Endodermal cell (in vitro differentiated cells): ENCODE measurements at regions not wholly inside any gene's neighbourhood (a gene's known extent, or its start where the extent isn't known, plus 50 kb on each side); places are given as distances from the start of the nearest gene placed in this dataset.

Experiments
- DNase-seq: peaks from one replicate; pipeline ENCODE4 v3.0.0-alpha.2; 2017
- H3K27ac ChIP-seq: 2 replicates; pipeline ENCODE4 v1.5.1; 2013; ENCODE audit warnings: mild to moderate bottlenecking, low read depth, low read length, moderate library complexity
- H3K27me3 ChIP-seq: 2 replicates; pipeline ENCODE4 v1.6.1; 2013; ENCODE audit warnings: mild to moderate bottlenecking, low read length, moderate library complexity; ENCODE audit not compliant: insufficient read depth, control insufficient read depth, poor library complexity, severe bottlenecking
- H3K36me3 ChIP-seq: 2 replicates; pipeline ENCODE4 v1.7.0; 2013; ENCODE audit warnings: mild to moderate bottlenecking, low read length, moderate library complexity; ENCODE audit not compliant: control insufficient read depth, insufficient read depth
- H3K4me1 ChIP-seq: one replicate; pipeline ENCODE4 v1.7.0; 2013; ENCODE audit warnings: low read length; ENCODE audit not compliant: control insufficient read depth, insufficient read depth
- H3K4me3 ChIP-seq: 2 replicates; pipeline ENCODE4 v1.5.1; 2013; ENCODE audit warnings: mild to moderate bottlenecking, low read length, moderate library complexity
- H3K9ac ChIP-seq: 2 replicates; pipeline ENCODE4 v1.6.1; 2013; ENCODE audit warnings: mild to moderate bottlenecking, low read length, moderate library complexity; ENCODE audit not compliant: poor library complexity, severe bottlenecking; ENCODE audit errors: extremely low read depth
- H3K9me3 ChIP-seq: 2 replicates; pipeline ENCODE4 v1.6.1; 2013; ENCODE audit warnings: mild to moderate bottlenecking, low read length, moderate library complexity; ENCODE audit not compliant: control insufficient read depth
- H3K27ac Mint-ChIP-seq: 2 replicates; pipeline ENCODE4 v1.8.0; 2020; ENCODE audit warnings: mixed read lengths
- H3K27me3 Mint-ChIP-seq: 2 replicates; pipeline ENCODE4 v1.8.0; 2021; ENCODE audit warnings: mild to moderate bottlenecking, mixed read lengths; ENCODE audit not compliant: insufficient read depth
- H3K36me3 Mint-ChIP-seq: 2 replicates; pipeline ENCODE4 v1.8.0; 2020; ENCODE audit warnings: low read depth, mixed read lengths
- H3K4me1 Mint-ChIP-seq: 2 replicates; pipeline ENCODE4 v1.8.0; 2020; ENCODE audit warnings: mixed read lengths
- H3K4me3 Mint-ChIP-seq: 2 replicates; pipeline ENCODE4 v1.8.0; 2020; ENCODE audit warnings: mild to moderate bottlenecking, moderate library complexity, mixed read lengths
- H3K9me3 Mint-ChIP-seq: 2 replicates; pipeline ENCODE4 v1.8.0; 2020; ENCODE audit warnings: mild to moderate bottlenecking, mixed read lengths
- CTCF ChIP-seq: fragments of 200-600 bp; sonication (generic); conservative IDR thresholded peaks from 2 replicates; pipeline ENCODE4 v1.5.0; 2021; ENCODE audit warnings: antibody characterized with exemption, mild to moderate bottlenecking
- WGBS, 2 experiments: methylation state at CpG; one replicate each; pipeline versions ENCODE4 v1.1.5 to v1.1.7; 2013; ENCODE audit warnings: missing lambda C conversion rate in 2 of 2, mixed read lengths in 1 of 2; ENCODE audit not compliant: insufficient coverage in 1 of 2, insufficient read length in 1 of 2; 5-methylcytosine and 5-hydroxymethylcytosine counted together

- TF ChIP-seq CTCF, result no peak
- no peak for DNase-seq
- WGBS, 2 experiments, result 92 to 95% methylated on average over 6 to 9 of the region's 9 CpGs
- Mint-ChIP-seq H3K27ac (no peak overlapping the region), H3K36me3 (no peaks in the 10 kb centered on the region), H3K27me3 (no peaks in the 10 kb centered on the region), H3K9me3 (peaks cover 5% of the 10 kb centered on the region), H3K4me1 (peaks cover 29% of the 10 kb centered on the region), H3K4me3 (no peak overlapping the region)
- Histone ChIP-seq H3K4me1 (peaks cover 13% of the 10 kb centered on the region), H3K27ac (no peak overlapping the region), H3K9me3 (peaks cover 11% of the 10 kb centered on the region), H3K27me3 (no peaks in the 10 kb centered on the region), H3K36me3 (no peaks in the 10 kb centered on the region), H3K4me3 (no peak overlapping the region), H3K9ac (no peak overlapping the region)
Observed at GRCh38 chr2:47650001-47650535, 79.3 kb upstream of the KCNK12 start.

- DNase-seq, result no peak
Observed at GRCh38 chr2:47645246-47645645, 74.5 kb upstream of the KCNK12 start.

GRCh38 chr2:47644351-47644750 lies 73.6 kb upstream of the KCNK12 start:
- H3K36me3 Mint-ChIP-seq, result no peaks in the 10 kb centered on the region
- H3K9me3 ChIP-seq, result peaks cover 6% of the 10 kb centered on the region
- no peak for TF ChIP-seq CTCF
- peaks cover 11% of the 10 kb centered on the region for H3K4me1 Mint-ChIP-seq
- no peak overlapping the region for H3K27ac Mint-ChIP-seq
- H3K4me1 ChIP-seq, result no peaks in the 10 kb centered on the region
- H3K9ac ChIP-seq, result no peak overlapping the region
- no peaks in the 10 kb centered on the region for H3K27me3 Mint-ChIP-seq
- peaks cover 4% of the 10 kb centered on the region for H3K9me3 Mint-ChIP-seq
- H3K27ac ChIP-seq, result no peak overlapping the region
- H3K27me3 ChIP-seq, result no peaks in the 10 kb centered on the region
- 90 to 93% methylated on average over 2 to 4 of the region's 4 CpGs for WGBS, 2 experiments
- DNase-seq, result no peak
- H3K4me3 Mint-ChIP-seq, result no peak overlapping the region
- H3K4me3 ChIP-seq, result no peak overlapping the region
- no peaks in the 10 kb centered on the region for H3K36me3 ChIP-seq

More at GRCh38 chr2:47645246-47645645, 74.5 kb upstream of the KCNK12 start:
- Mint-ChIP-seq H3K27ac (no peak overlapping the region), H3K9me3 (peaks cover 5% of the 10 kb centered on the region), H3K4me3 (no peak overlapping the region), H3K27me3 (no peaks in the 10 kb centered on the region), H3K4me1 (peaks cover 11% of the 10 kb centered on the region), H3K36me3 (no peaks in the 10 kb centered on the region)
- no peak for TF ChIP-seq CTCF
- WGBS, 2 experiments, result 46 to 90% methylated on average over 1 of the region's 1 CpG
- Histone ChIP-seq H3K4me3 (no peak overlapping the region), H3K9ac (no peak overlapping the region), H3K9me3 (peaks cover 11% of the 10 kb centered on the region), H3K36me3 (no peaks in the 10 kb centered on the region), H3K27ac (no peak overlapping the region), H3K27me3 (no peaks in the 10 kb centered on the region), H3K4me1 (no peaks in the 10 kb centered on the region)
